ENCODE measurements at regions not wholly inside any gene's neighbourhood (a gene's known extent, or its start where the extent isn't known, plus 50 kb on each side); places are given as distances from the start of the nearest gene placed in this dataset.

GRCh38 chr4:18130256-18130655 lies 108.7 kb upstream of the LCORL start:
- Histone ChIP-seq H3K36me3 (ENCODE audit: control insufficient read depth, insufficient read depth, low read length) (no peaks in the 10 kb centered on the region), H3K4me3 (replicated peaks; ENCODE audit: low read depth, low read length) (no peak overlapping the region), H3K27me3 (replicated peaks; ENCODE audit: control insufficient read depth, insufficient read depth, low read length) (no peaks in the 10 kb centered on the region)
- no peak for DNase-seq (ENCODE audit: extremely low read depth, insufficient read length)
- no peak for TF ChIP-seq CTCF (IDR thresholded peaks at IDR 0.05; ENCODE audit: insufficient read depth, low read length, poor library complexity, severe bottlenecking)

GRCh38 chr4:18128241-18128640 lies 106.7 kb upstream of the LCORL start:
- DNase-seq (ENCODE audit: extremely low read depth, insufficient read length) = no peak
- Histone ChIP-seq H3K36me3 (ENCODE audit: control insufficient read depth, insufficient read depth, low read length) (no peaks in the 10 kb centered on the region), H3K27me3 (replicated peaks; ENCODE audit: control insufficient read depth, insufficient read depth, low read length) (no peaks in the 10 kb centered on the region), H3K4me3 (replicated peaks; ENCODE audit: low read depth, low read length) (no peak overlapping the region)
- TF ChIP-seq CTCF (IDR thresholded peaks at IDR 0.05; ENCODE audit: insufficient read depth, low read length, poor library complexity, severe bottlenecking) = no peak

- Histone ChIP-seq H3K36me3 (ENCODE audit: control insufficient read depth, insufficient read depth, low read length) (no peaks in the 10 kb centered on the region), H3K27me3 (replicated peaks; ENCODE audit: control insufficient read depth, insufficient read depth, low read length) (no peaks in the 10 kb centered on the region), H3K4me3 (replicated peaks; ENCODE audit: low read depth, low read length) (no peak overlapping the region)
- TF ChIP-seq CTCF (IDR thresholded peaks at IDR 0.05; ENCODE audit: insufficient read depth, low read length, poor library complexity, severe bottlenecking) = no peak
- DNase-seq (ENCODE audit: extremely low read depth, insufficient read length) = no peak
Observed at GRCh38 chr4:18127030-18127429, 105.5 kb upstream of the LCORL start.

- no peak overlapping the region for H3K4me3 ChIP-seq (replicated peaks; ENCODE audit: low read depth, low read length)
- no peak for DNase-seq (ENCODE audit: extremely low read depth, insufficient read length)
- no peaks in the 10 kb centered on the region for H3K36me3 ChIP-seq (ENCODE audit: control insufficient read depth, insufficient read depth, low read length)
- no peak for TF ChIP-seq CTCF (IDR thresholded peaks at IDR 0.05; ENCODE audit: insufficient read depth, low read length, poor library complexity, severe bottlenecking)
- no peaks in the 10 kb centered on the region for H3K27me3 ChIP-seq (replicated peaks; ENCODE audit: control insufficient read depth, insufficient read depth, low read length)
Observed at GRCh38 chr4:18113710-18114331, 92.3 kb upstream of the LCORL start.

- DNase-seq (ENCODE audit: extremely low read depth, insufficient read length) = no peak
- H3K27me3 ChIP-seq (replicated peaks; ENCODE audit: control insufficient read depth, insufficient read depth, low read length) = no peaks in the 10 kb centered on the region
- no peak overlapping the region for H3K4me3 ChIP-seq (replicated peaks; ENCODE audit: low read depth, low read length)
- no peaks in the 10 kb centered on the region for H3K36me3 ChIP-seq (ENCODE audit: control insufficient read depth, insufficient read depth, low read length)
- no peak for TF ChIP-seq CTCF (IDR thresholded peaks at IDR 0.05; ENCODE audit: insufficient read depth, low read length, poor library complexity, severe bottlenecking)
Observed at GRCh38 chr4:18111081-18111480, 89.5 kb upstream of the LCORL start.

GRCh38 chr4:18110099-18110498 lies 88.5 kb upstream of the LCORL start:
- no peak for TF ChIP-seq CTCF (IDR thresholded peaks at IDR 0.05; ENCODE audit: insufficient read depth, low read length, poor library complexity, severe bottlenecking)
- no peaks in the 10 kb centered on the region for H3K36me3 ChIP-seq (ENCODE audit: control insufficient read depth, insufficient read depth, low read length)
- no peaks in the 10 kb centered on the region for H3K27me3 ChIP-seq (replicated peaks; ENCODE audit: control insufficient read depth, insufficient read depth, low read length)
- no peak overlapping the region for H3K4me3 ChIP-seq (replicated peaks; ENCODE audit: low read depth, low read length)
- DNase-seq (ENCODE audit: extremely low read depth, insufficient read length) = no peak

Data from GM06990 (cell line).